NCI-H774 (cell line): ENCODE measurements at regions not wholly inside any gene's neighbourhood (a gene's known extent, or its start where the extent isn't known, plus 50 kb on each side); places are given as distances from the start of the nearest gene placed in this dataset.
"Not testable (repeated sequence)": the region's sequence is repeated elsewhere in the genome, so short reads cannot be mapped to it uniquely, and the experiment has no call there.

Experiments used
- DNase-seq: peaks from one replicate; lab custom pipeline; 2025; lab: John Stamatoyannopoulos, UW

DNA sequence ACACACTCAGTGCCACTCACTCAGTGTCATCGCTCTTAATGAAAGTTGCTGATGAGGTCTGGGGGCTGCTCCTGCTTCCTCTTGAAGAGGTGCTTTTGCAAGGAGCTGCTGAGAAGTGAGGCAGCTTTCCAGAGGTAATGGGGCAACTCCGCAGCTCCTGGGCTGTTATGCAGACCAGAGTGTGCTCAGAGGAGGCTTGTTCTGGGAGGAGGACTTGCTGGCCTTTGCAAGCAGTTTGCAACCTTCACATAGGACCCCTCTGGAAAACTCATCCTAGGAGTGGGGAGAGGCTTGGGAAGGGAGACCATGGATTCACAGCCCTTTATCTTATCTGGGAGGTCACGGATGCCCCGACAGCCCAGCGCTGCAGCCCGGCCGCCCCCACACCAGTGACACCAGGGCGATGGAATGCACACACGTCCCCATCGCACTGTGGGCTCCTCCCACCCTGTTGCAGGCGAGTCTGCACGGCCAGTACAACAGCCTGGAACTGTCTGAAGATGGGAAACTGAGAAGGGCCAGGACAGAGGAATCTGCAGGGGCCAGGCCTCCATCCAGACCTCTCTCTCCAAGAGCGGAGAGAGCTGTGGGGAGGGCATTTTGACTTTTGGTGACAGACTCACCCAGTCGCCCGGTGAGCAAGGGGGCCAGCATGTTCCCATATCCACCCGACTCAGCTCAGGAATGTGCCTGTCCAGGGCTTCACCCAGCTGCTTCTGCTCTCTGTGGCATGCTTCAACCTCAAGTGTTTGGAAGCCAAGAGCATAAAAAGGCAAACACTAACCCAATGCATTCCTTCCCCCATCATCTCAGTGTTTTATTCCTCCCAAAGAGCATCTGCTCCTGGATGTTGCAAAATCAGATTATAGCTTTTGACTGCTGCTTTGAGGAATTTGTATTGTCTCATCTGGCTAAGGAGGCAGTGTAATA is 78.6 kb upstream of the ZNF469 start:
- no peak for DNase-seq

- no peak for DNase-seq
These were observed 77.6 kb upstream of the ZNF469 start for GRCh38 chr16:88305176-88305575.

- no peak for DNase-seq
These were observed 76.3 kb upstream of the ZNF469 start for GRCh38 chr16:88306411-88306810.

- no peak for DNase-seq
These were observed 75.8 kb upstream of the ZNF469 start for GRCh38 chr16:88306860-88307545.

DNA sequence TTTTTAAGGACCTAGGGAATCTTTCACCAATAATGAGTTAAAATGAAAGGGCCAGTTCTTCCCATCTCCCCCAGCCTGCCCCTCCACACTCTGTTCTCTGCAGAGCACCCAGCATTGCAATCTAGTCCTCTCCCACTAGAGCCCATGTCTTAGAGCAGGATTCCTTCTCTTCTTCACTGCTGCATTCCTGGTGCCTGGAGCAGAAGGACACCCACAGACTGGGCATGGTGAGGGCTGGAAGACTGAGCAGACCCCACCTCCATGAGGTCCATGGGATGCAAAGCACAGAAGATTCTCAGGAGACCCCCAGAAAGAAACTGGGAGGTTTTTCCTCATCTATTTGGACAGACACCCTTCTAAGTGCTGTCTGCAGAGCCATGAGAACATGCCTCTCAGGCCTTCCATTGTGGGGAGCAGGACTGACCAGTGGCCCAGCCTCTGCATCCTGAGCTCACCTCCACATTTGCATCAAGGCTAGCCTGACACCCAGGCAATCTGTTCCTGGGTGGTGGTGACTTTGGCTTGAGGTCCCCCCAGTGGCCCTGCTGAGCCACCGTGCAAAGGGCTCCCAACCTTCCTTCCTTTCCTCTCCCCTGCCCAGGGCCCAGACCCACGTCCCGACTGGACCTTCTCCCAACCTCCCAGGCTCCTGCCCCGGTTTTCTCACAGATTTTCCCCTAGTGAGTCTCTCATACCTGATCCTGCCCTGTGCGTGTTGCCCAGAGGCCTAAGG is 74.2 kb upstream of the ZNF469 start:
- no peak for DNase-seq

- DNase-seq = no peak
These were observed 73.4 kb upstream of the ZNF469 start for GRCh38 chr16:88309174-88309907.

DNA sequence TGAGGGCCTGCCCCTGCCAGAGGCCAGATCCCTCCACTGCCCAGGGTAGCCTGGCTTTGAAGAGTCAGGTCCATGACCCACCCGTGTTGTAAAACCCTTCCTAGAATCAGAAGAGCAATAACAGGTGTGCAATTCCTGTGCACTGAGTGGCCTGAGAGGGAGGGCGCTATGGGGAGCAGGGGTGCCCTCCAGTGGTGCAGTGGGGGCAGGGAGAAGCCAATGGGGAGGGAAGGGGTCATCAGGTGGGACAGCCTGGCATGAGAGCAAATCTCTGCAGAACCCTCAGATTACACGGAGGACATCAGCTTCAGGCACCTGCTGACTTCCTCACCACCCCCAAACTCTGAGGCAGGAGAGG is 72.9 kb upstream of the ZNF469 start:
- no peak for DNase-seq

GRCh38 chr16:88310796-88311605 is 71.8 kb upstream of the ZNF469 start:
- DNase-seq = no peak

GRCh38 chr16:88311860-88312259 is 70.9 kb upstream of the ZNF469 start:
- DNase-seq = not testable (repeated sequence)

GRCh38 chr16:88312732-88313131 is 70.0 kb upstream of the ZNF469 start:
- DNase-seq = no peak

DNA sequence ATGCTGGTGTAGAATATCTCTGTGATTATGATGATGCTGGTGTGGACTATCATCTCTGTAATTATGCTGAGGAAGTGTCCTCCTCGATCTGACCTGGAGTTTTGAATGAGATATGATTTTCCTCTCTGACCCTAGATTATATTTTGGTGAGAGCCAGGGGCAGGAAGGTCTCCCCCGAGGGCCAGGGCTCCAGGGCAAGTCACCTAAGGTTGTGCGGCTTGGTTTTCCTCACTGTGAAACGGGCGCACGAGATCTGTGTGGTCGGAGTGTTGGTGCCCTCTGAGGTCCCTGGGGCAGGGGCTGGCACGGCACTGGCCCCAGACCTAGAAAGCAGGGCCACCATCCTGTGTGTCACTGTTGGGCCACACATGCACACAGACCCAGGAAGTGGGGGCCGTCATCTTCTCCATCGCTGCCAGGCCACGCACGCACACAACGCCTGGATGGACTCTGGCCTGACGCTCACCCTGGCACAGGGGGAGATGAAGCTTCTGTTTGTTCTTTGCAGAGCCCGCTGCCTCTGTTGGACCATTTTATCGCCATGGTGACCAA is 67.7 kb upstream of the ZNF469 start:
- DNase-seq = no peak

GRCh38 chr16:88315543-88316105 is 67.1 kb upstream of the ZNF469 start:
- no peak for DNase-seq

DNA sequence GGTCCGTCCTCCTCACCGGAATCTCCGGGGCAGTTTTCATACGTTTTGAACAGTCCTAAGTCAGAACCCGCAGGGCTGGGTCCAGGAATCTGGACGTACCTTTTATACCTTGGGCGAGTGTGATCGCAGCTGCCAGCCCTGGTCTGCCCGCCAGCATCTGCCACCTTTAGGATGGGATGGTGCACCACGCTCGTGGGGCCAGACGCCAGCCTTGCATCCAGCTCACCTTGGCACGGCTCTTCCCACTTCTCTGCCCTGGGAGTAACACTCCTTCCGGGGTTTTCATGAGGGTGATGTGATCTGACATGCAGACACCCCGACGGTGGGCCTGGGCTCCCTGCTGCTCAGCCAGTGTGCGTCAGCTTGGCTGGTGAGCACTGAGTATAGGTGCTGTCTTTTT is 66.6 kb upstream of the ZNF469 start:
- no peak for DNase-seq

DNA sequence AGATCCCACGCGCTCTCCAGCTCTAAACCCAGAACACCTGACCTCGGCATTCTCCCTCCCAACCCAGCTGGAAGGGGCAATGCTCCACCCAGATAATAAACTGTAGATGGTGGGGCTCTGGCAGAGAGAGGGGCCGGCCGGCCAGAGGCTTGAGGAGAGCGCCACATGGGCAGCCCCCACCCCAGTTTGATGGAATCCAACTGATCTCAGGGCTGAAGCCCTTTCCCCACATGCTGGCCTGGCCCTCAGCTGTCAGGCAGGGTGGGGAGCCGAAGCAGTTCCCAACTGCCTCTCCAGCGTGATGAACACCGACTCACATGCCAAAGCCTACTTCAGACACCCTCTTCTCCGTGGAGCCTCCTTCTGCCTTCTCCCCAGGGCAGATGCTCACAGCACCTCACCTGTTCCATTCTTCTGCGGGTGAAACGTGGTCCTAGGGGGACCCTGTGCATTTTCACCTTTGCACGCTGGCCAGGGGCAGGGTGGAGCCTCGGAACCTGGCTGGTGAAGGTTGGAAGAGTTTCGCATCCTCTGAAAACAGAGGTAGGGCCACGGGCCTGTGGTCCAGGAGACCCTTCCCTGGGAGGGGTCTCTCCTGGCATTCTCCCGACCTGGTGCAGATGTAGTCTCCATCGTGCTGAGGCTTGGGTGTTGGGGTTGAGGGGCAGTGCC is 65.7 kb upstream of the ZNF469 start:
- DNase-seq = no peak

DNA sequence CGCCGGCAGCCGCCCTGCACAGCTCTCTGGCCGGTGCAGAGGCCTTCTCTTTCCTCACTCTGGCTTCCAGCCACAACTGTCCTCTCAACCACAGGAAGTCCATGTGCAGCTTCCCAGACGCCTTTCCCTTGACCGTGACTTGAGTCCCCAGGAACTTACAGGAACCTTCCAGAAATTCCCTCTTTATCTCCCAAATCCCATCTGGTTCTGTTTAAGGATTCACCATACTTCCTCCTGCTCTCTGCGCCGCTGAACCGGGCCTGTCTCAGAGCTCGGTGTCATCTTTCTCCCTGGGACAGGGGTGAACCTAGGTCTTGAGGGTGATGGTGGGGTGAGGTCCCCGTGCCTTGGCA is 65.2 kb upstream of the ZNF469 start:
- no peak for DNase-seq

DNA sequence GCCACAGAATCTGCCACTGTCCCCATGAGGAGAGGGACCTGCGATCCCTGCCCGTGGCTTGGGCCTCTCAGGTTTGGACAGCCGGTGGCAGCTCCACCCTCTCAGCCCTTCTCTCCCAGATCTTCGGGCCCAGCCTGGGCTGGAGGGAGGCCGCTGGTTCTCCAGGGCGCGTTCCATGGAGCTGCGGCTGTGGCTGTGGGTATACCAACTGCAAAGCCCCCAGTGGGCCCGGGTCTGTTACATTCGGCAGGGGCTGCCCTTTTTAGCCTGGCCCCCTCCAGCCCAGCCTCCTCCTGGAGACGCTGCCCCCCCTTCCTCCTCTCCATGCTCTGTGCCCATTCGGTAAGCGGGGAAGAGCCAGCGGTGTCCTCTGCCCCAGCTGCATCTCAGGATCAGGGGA is 64.7 kb upstream of the ZNF469 start:
- no peak for DNase-seq

DNA sequence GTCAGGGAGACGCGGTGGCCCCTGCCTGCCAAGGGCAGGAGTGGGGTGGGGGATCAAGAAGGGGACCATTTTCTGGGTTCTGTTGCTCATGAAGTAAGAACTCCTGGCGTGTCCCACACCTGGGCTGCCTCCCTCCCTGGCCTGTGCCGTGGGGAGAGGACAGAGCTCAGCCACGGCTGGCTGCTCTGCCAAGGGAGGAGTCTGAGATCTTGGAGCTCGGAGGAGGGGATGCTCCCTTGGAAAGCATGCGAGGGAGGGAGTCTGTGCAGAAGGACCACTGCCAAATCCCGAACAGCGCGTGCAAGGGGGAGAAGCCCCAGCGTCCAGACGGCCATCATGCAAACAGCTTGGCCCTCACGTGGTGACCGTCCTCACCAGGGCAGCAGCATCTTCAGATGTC is 64.2 kb upstream of the ZNF469 start:
- DNase-seq = no peak

DNA sequence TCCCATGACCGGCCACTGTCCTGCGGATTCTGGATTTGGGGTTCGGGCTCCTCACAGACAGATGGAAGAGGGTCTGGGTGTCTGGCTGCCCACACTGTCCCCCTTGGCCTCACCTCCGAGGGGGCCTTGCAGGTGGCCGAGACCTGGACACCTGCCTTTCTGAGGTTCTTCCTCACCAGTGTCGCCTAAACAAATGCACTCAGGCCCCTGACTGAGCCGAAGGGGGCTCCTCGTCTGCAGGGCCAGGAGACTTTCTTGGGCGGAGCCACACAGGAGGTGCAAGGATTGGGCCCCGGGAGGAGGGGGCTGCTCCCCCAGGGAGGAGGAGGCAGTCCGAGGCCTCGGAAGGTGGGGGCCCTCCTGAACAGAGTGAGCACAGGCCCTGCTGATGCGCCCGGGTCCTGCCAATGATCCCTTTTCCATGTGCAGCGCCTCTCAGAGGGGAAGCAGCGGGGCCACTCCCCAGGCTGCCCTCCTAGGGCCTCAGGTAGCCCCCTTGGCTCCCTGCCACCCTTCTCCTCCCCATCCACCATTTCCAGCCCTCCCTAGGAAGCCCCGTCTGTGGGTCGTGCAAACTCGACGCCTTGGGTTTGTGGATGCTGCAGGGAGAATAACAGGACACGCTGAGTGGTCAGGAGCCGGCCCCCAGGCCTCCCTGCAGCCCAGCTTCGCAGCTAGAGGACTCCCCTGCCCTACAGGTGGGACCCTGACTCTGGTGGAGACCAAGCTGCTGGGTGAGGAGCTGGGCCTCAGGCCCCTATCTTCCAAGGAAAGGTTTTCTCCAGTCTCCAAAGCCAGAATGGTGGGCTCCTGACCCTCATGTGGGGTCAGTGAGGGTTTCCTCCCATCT is 63.4 kb upstream of the ZNF469 start:
- DNase-seq = no peak

DNA sequence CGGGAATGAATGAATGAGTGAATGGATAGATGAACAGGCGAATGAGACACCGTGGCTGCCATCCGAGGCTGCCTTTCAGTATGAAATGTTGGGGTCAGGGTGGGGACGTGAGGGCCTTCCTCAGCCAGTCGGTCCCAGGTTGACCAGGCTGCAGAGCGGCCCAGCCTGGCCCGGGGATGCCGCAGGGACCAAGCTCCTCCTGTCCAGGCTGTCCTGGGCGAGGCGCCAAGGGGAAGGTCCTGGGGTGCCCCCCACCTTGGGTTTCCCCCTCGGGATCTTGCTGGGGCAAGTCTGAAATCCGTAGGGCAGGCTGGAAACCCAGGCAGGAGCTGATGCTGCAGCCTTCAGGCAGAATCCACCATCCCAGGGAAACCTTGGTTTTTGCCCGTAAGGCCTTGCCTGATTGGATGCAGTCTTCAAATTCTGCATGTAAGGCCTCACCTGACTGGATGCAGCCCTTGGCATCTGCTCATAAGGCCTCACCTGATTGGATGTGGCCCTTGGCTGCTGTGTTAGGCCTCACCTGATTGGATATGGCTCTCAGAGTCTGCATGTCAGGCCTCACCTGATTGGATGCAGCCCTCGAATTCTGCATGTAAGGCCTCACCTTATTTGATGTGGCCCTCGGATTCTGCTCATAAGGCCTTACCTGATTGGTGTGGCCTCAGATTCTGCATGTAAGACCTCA is 61.7 kb upstream of the ZNF469 start:
- no peak for DNase-seq
